ENCODE measurements at regions not wholly inside any gene's neighbourhood (a gene's known extent, or its start where the extent isn't known, plus 50 kb on each side); places are given as distances from the start of the nearest gene placed in this dataset.
"Not testable (repeated sequence)": the region's sequence is repeated elsewhere in the genome, so short reads cannot be mapped to it uniquely, and the experiment has no call there.

DNA sequence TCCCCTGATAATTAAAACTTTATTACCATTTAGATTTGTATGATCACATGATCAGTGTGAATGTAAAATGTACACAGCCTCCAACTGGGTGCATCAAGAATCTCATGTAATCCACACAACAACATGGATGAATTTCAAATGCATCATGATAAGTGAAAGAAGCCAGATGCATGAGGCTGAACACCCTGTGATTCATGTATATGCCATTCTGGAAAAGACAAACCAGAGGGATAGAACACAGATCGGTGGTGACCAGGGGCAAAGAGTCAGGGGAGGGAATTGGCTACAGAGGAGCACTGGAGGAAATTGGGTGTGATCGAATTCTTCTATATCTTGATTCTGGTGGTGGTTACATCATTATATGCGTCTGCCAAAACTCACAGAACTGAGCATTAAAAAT, 170.7 kb upstream of the SLC24A3 start:
- no peaks in the 10 kb centered on the region for H3K9me3 Mint-ChIP-seq
- DNase-seq (ENCODE audit: low spot score in 2 of 2) (no peak), ATAC-seq (no peak)
- H3K36me3 Mint-ChIP-seq = no peaks in the 10 kb centered on the region
- no peak overlapping the region for H3K27ac Mint-ChIP-seq

DNA sequence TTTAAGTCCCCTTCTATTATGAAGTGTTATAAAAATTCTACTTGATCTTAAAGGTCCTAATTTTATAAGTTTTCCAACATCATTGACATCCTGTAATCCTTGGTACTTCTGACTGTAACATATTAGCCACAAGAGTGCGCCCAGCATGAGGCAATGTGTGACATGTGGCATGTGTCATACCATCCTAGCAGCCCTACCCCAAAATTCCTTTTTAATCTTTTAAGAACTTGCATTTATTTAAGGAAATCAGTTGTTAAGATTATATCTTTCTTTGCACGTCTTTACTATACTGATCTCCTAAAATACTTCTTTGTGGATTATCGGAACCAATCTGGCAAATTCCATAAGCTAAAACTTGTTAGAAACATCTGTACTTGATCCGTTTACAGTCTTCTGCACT, 167.1 kb upstream of the SLC24A3 start:
- no peak for ATAC-seq
- no peak overlapping the region for H3K27ac Mint-ChIP-seq
- H3K9me3 Mint-ChIP-seq = no peaks in the 10 kb centered on the region
- H3K36me3 Mint-ChIP-seq = no peaks in the 10 kb centered on the region
- DNase-seq (ENCODE audit: low spot score in 2 of 2) = no peak

DNA sequence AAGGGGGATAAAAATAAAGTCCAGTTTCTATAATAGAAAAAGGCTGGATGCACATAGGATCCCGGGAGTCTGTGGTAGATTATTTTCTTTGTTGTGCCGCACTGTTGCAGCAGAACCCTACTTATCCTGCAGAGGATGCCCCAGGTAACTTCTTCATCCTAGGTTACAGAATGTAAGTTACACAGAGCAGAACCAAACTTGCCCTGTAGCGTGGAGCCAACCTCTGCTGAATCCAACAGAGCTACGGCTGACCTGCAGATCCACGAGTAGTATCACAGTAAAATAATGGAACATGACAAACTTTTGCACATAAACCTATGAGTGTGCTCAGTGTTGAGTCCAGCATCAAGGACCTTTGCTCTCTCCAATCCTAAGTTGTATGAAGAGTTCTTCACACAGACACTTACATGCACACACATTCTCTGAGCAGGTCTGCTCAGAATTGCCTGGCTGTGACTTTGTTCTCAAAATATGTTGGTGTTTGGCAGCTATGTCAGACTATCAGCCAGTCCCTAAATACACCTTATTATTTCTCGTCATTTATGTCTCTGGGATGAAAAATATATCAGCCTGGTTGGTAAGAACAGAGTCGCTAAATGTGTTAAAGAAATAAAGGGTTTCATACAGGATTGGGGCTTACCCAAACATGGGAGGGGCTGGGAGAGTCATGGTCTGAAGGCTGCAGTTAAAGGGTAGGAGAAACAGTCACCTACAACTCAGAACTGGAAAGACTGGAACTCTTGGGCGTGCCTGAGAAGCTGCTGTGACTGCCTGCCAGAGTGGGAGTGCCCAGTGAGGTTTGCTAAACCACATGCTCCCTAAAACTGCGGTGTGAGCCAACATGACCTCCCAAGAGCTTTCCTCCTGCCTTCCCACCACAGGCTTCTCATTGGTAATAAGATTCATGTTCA, 165.1 kb upstream of the SLC24A3 start:
- no peaks in the 10 kb centered on the region for H3K9me3 Mint-ChIP-seq
- H3K36me3 Mint-ChIP-seq = no peaks in the 10 kb centered on the region
- no peak overlapping the region for H3K27ac Mint-ChIP-seq
- no peak for DNase-seq (ENCODE audit: low spot score in 2 of 2)
- no peak for ATAC-seq

DNA sequence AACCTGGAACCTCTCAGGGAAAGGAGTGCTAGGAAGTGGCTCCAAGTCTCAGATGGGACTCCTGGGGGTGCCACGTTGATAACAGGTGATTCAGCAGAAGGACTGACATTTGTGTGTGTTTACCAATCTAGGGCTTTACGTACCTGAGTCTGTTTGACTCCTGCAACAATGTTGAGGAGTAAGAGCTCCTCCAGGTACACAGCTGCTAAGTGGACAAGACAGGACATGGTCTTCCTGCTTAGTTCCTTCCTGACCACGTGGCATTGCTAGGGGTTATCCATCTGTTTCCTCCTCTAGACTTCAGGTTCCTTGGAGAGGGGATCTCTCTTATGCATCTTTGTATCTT, 164.5 kb upstream of the SLC24A3 start:
- ATAC-seq (no peak), DNase-seq (ENCODE audit: low spot score in 2 of 2) (no peak)
- no peaks in the 10 kb centered on the region for H3K36me3 Mint-ChIP-seq
- H3K27ac Mint-ChIP-seq = no peak overlapping the region
- no peaks in the 10 kb centered on the region for H3K9me3 Mint-ChIP-seq

DNA sequence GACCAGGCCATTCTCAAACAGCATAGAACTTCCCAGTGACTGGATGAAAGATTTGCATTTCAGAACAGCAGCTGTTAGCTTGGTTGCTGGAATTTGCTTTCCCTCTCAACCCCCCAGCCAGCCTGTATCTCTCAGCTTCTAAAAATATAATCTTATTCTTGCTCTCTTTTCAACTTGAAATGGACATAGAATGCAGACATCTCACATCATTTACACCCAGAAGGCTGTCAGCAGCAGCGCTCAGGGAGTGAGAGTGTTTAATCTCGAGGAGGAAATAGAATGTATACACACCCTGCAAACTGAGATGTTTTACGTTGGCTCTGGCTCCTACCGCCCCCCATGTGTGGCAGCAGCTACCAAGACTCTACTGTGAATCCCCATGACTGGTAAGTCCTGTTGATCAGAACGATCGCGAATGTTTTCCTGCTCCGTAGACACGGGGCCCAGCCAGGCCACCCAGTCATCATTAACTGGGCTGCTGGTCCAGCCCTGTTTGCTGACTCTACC, 163.4 kb upstream of the SLC24A3 start:
- DNase-seq (ENCODE audit: low spot score in 2 of 2) (no peak), ATAC-seq (no peak)
- Mint-ChIP-seq H3K36me3 (no peaks in the 10 kb centered on the region), H3K27ac (no peak overlapping the region), H3K9me3 (no peaks in the 10 kb centered on the region)

DNA sequence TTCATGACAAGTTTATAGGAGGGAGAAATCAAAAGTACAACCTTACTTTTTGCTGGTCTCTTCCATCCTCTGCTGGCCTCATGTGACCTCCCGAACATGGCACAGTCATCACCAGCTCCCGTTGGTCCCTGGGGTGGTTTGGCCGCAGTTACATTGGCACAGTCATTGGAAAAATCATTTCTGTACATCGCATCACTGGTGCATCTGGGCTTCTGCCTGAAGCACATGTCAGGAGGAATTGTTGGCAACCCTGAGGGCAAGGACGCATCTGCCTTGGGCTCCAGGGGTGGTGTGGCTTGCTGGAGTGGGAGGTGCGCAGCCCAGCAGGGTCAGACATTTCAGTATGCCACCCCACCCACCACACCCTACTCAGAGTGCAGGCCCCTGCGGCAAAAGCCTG, 162.9 kb upstream of the SLC24A3 start:
- ATAC-seq (no peak), DNase-seq (ENCODE audit: low spot score in 2 of 2) (no peak)
- no peaks in the 10 kb centered on the region for H3K36me3 Mint-ChIP-seq
- H3K9me3 Mint-ChIP-seq = no peaks in the 10 kb centered on the region
- H3K27ac Mint-ChIP-seq = no peak overlapping the region

DNA sequence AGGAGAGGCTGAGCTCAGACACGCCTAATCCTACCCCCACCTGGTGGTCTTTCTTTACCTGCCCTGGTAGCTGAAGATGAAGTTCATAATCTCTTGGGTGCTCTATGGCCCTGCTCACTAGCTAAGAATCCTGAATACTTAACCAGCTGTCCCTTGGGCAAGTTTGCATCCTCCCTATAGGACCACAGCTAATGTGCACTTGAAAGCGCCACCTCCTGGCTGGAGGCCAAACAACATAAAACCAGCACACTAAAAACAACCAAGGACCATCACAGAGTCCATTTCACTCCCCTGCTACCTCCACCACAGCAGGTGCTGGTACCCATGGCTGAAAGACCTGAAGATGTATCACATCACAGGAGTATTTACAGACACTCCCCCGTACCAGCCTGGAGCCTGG, 155.5 kb upstream of the SLC24A3 start:
- H3K27ac Mint-ChIP-seq = no peak overlapping the region
- no peak for ATAC-seq
- peak in 1 of 2 donors; percentile 12 for DNase-seq (ENCODE audit: low spot score in 2 of 2)

DNA sequence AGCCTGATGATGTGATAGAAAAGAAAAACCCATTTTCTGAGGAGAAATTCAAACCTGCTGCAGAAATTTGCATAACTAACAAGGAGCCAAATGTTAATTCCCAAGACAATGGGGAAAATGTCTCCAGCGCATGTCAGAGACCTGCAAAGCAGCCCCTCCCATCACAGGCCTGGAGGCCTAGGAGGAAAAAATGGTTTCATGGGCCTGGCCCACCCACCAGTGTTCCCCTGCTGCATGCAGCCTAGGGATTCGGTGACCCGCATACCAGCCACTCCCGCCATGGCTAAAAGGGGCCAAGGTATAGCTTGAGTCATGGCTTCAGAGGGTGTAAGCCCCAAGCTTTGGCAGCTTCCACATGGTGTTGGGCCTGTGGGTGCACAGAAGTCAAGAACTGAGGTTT, 147.7 kb upstream of the SLC24A3 start:
- H3K9me3 Mint-ChIP-seq = peaks cover 27 to 29% of the 10 kb centered on the region in 2 donors
- H3K36me3 Mint-ChIP-seq = peaks cover 14 to 27% of the 10 kb centered on the region in 2 donors
- ATAC-seq; DNase-seq (ENCODE audit: low spot score in 2 of 2); H3K27ac Mint-ChIP-seq: not testable (repeated sequence)

More for the DNA sequence above, 155.5 kb upstream of the SLC24A3 start:
- peaks cover 13 to 15% of the 10 kb centered on the region in 2 donors for H3K9me3 Mint-ChIP-seq
- H3K36me3 Mint-ChIP-seq = peaks cover 7 to 18% of the 10 kb centered on the region in 2 donors

DNA sequence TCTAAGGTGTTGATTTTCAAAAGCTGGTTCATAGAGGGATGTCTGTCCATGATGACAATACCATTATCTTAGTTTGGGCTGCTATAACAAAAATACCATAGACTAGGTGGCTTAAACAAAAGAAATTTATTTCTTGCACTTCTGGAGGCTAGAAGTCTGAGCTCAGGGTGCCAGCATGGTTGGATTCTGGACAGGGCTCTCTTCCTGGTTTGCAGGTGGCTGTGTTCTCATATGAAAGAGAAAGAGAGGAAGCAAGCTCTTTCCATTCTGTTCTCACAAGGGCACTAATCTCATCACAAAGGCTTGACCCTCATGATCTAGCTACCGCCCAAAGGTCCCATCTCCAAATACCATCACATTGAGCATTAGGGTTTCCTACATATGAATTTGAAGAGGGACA, 144.5 kb upstream of the SLC24A3 start:
- peaks cover 18 to 27% of the 10 kb centered on the region in 2 donors for H3K9me3 Mint-ChIP-seq
- DNase-seq (ENCODE audit: low spot score in 2 of 2) (no peak), ATAC-seq (no peak)
- no peak overlapping the region for H3K27ac Mint-ChIP-seq
- peaks cover 13 to 17% of the 10 kb centered on the region in 2 donors for H3K36me3 Mint-ChIP-seq

DNA sequence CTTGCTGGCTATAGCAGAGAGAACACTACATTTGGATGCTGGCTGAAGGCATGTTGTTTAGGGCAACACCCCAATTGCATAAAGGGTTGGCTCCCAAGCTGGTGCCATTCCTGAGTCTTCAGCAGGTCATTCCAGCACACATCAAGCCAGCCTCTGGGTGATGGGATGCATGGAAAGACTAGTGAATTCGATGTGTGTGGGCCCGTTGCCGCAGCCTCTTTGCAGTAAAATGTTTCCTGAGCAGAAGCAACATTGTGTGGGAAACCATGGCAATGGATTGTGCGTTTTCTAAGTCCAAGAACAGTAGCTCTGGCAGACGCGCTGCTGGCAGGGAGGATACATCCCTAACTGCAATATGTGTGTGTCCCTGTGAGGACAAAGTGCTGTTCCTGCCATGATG, 142.4 kb upstream of the SLC24A3 start:
- ATAC-seq = no peak
- no peak for DNase-seq (ENCODE audit: low spot score in 2 of 2)
- no peak overlapping the region for H3K27ac Mint-ChIP-seq
- H3K36me3 Mint-ChIP-seq = peaks cover 0 to 9% of the 10 kb centered on the region in 2 donors
- H3K9me3 Mint-ChIP-seq = peaks cover 5 to 13% of the 10 kb centered on the region in 2 donors

DNA sequence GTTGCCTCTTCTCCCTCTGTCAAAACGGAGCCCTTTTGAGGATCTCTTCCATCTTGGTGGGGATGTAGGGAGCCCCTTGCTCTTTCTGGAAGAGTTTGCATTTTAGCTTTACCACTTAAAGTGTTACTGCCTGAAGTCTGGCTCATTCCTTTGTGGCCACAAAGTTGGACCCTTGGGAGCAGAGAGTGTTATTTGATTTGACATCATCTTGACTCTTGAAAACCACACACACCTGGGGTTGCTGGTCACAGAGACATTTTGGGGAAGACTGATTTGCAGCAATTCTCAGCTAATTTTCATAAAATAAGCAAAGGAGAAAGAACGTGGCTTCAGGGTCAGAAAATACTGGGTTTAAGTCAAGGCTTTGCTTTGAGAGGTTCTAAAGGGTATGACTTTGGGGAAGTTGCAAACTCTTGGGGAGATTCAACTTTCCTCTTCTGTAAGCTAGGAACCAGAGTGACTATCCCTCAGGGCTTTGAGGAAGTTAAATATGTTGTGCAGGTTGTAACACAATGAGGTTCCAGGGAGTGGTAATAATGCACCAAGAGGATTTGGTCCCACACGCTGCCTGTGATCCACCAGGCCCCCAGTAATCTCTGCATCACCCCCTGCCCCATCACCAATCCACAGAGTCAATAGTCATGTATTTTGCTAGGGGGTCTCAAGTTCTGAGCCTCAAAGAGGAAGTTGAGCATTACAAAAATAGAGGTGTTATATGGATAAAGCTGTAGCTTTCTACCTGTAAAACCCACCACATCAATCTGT, 141.6 kb upstream of the SLC24A3 start:
- no peak overlapping the region for H3K27ac Mint-ChIP-seq
- peaks cover 0 to 9% of the 10 kb centered on the region in 2 donors for H3K36me3 Mint-ChIP-seq
- DNase-seq (ENCODE audit: low spot score in 2 of 2) (no peak), ATAC-seq (no peak)
- H3K9me3 Mint-ChIP-seq = peaks cover 0 to 13% of the 10 kb centered on the region in 2 donors

DNA sequence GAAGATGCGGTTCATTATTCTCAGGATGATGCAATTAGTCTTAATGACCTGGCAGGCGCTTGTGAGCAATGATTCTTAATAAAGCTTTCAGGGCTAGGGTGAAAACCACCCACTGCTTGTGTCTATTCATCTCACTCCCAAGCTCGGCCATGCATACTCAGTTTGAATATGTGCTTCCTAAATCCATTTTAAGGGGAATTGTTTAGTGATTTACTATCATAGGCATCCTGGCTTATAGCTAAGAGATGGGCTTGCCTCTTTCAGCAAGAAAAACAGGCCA, 141.1 kb upstream of the SLC24A3 start:
- no peak for ATAC-seq
- peaks cover 0 to 13% of the 10 kb centered on the region in 2 donors for H3K9me3 Mint-ChIP-seq
- DNase-seq (ENCODE audit: low spot score in 2 of 2) = no peak
- peaks cover 0 to 9% of the 10 kb centered on the region in 2 donors for H3K36me3 Mint-ChIP-seq
- H3K27ac Mint-ChIP-seq = no peak overlapping the region

DNA sequence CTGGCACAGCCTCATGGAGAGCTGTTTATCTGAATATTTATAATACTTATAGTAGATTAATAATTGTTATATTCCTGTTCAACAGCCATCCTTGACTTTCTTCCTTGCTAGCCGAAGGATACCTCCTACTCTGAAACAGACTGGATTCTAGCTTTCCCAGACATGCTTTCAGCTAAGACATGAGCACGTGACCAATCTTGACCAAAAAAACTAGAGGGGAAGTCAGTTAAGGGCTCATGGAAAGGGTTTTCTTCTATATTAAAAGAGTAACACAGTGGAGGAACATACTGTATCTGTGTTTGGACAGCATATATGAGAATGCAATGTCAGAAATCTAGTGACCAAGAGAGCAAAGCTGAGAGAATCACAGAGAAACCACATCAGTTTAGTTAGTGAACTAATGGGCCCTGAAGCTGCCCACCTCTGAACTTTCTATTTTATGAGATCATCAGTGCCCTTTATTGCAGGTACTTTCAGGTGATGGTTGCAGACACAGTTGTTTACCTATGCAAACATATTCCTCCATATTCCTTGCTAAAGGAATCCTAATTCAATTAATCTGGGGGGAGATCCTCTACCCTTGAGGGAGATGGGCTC, 140.4 kb upstream of the SLC24A3 start:
- no peak overlapping the region for H3K27ac Mint-ChIP-seq
- H3K36me3 Mint-ChIP-seq = peaks cover 0 to 5% of the 10 kb centered on the region in 2 donors
- DNase-seq (ENCODE audit: low spot score in 2 of 2) (no peak), ATAC-seq (no peak)
- H3K9me3 Mint-ChIP-seq = peaks cover 0 to 12% of the 10 kb centered on the region in 2 donors

DNA sequence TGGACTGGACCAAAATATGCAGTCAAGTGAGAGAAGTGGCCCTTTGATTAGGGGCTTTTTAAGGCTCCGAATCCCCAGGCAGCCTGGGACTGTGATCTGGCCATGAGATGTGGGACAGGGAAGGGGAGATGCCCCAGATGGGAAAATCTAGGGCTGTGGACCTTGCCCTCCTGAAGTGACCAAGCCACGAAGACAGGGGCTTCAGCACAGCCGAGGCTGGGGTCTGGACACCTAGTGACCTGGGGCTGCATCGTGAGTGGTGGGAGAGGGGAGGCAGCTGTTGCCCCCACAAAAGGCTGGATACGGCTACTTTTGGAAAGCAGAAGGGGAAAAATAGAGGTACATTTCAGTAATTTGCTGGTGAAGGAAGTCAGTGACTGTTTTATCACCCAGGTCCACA, 139.5 kb upstream of the SLC24A3 start:
- Mint-ChIP-seq H3K9me3 (peaks cover 0 to 11% of the 10 kb centered on the region in 2 donors), H3K36me3 (peaks cover 0 to 5% of the 10 kb centered on the region in 2 donors), H3K27ac (no peak overlapping the region)
- ATAC-seq (no peak), DNase-seq (ENCODE audit: low spot score in 2 of 2) (no peak)

DNA sequence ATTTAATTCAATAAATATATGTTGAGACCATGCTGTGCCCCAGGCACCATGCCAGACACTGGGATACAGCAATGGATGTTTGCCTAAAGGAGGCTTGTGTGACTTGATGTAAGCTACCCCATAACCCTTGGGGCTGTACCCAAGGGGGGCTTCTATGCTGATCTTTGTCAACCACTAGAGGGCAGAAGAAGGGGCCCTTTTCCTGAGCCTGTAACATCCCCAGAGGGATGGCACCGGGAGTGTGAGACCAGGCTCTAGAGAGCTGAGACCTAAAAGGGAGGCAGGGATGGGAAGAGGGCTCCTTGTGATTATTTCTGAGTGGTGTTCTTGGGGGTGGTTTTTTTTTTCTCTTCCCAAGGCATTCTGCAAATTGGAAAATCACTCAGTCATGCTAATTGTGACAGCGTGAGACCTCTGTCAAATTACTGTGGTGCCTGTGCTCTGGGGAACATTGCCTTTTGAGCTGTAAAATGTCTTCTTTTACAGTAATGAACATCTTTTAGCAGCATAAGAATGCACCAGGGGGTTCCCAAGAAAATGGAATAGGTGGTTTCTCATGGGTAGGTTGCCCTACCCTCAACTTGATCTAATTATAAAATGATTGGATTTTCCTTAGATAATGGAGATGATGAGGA, 138.7 kb upstream of the SLC24A3 start:
- H3K27ac Mint-ChIP-seq = no peak overlapping the region
- peaks cover 0 to 2% of the 10 kb centered on the region in 2 donors for H3K36me3 Mint-ChIP-seq
- no peak for DNase-seq (ENCODE audit: low spot score in 2 of 2)
- no peak for ATAC-seq
- H3K9me3 Mint-ChIP-seq = peaks cover 0 to 7% of the 10 kb centered on the region in 2 donors

DNA sequence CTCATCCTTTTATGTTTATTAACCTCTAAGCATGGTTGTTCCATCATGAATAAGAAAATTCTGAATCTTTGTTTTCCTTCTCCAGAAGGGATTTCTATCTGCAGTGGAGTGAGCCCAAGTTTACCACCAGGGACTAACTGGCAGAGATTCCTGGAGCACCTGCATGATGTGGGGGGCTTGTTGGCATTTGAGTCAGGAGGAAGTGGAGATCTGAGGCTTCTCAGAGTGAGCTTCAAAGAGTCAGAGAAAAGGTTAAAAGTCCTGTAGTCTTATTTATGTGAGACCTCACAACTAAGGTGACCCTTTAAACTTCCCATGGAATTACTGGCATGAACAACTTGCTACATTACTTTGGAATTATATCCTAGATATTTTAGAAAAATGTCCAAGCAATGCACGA, 138.1 kb upstream of the SLC24A3 start:
- no peak for ATAC-seq

More for the DNA sequence above, 138.1 kb upstream of the SLC24A3 start:
- Mint-ChIP-seq H3K9me3 (peaks cover 0 to 4% of the 10 kb centered on the region in 2 donors), H3K36me3 (no peaks in the 10 kb centered on the region), H3K27ac (no peak overlapping the region)
- no peak for DNase-seq (ENCODE audit: low spot score in 2 of 2)

All from activated naive CD4-positive, alpha-beta T cell treated with anti-CD3 and anti-CD28 coated beads, Interleukin-2, amount 50 U/mL, for 72 hours (primary cell).